ENCODE measurements at regions not wholly inside any gene's neighbourhood (a gene's known extent, or its start where the extent isn't known, plus 50 kb on each side); places are given as distances from the start of the nearest gene placed in this dataset.

DNA sequence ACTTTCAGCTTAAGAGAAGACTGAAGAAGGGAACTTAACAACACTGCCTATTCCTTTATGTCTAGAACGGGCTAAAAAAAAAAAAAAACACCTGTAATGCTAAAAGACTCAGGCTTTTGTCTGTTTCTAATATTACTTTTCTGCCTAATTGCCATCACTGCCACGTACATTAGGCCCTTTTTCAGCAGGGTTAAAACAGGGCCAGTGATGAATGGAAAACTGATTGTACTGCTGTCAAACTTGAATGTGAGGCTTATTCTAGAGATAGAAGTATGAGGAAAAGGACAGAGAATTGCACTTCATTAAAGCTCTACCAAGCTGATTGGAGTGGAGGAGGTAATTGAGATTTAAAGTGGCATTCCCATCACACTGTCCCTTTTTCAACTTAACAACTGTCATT, 535.8 kb downstream of the PRKD1 start:
- ChIA-PET CTCF (ENCODE audit: low intra/inter-chr PET ratio) (no interaction called here), POLR2A (no interaction called here)
- Histone ChIP-seq H3K4me3 (no peak overlapping the region), H3K27me3 (ENCODE audit: control insufficient read depth in 2 of 2, insufficient read depth in 2 of 2, low read length in 2 of 2) (no peaks in the 10 kb centered on the region), H3K9me1 (ENCODE audit: control insufficient read depth, insufficient read depth, low read length) (no peaks in the 10 kb centered on the region), H3K4me1 (replicated peaks in 1 of 2; ENCODE audit: control insufficient read depth in 2 of 2, insufficient read depth in 2 of 2, low read length in 2 of 2) (no peaks in the 10 kb centered on the region), H3K4me2 (ENCODE audit: insufficient read depth, low read length) (no peak overlapping the region), H3K9ac (ENCODE audit: insufficient read depth in 1 of 2, low read depth in 2 of 2, low read length in 2 of 2) (no peak overlapping the region), H2AFZ (ENCODE audit: low read depth, low read length) (no peak overlapping the region), H4K20me1 (replicated peaks; ENCODE audit: control insufficient read depth, insufficient read depth, low read length) (no peaks in the 10 kb centered on the region), H3K79me2 (ENCODE audit: control insufficient read depth, insufficient read depth, low read length) (no peaks in the 10 kb centered on the region), H3K36me3 (ENCODE audit: control insufficient read depth, insufficient read depth, low read length) (no peaks in the 10 kb centered on the region), H3K9me3 (replicated peaks; ENCODE audit: control insufficient read depth, insufficient read depth, low read depth, low read length) (no peaks in the 10 kb centered on the region; the same call in 1 of the 2 replicates), H3K27ac (ENCODE audit: extremely low read depth, low read depth, low read length) (no peak overlapping the region)
- intact Hi-C loops (cut with micrococcal nuclease), result no loop called here
- no peak for FAIRE-seq
- no peak for ATAC-seq
- WGBS (ENCODE audit: insufficient coverage, low coverage, missing lambda C conversion rate), result 0% methylated on average over 1 of the region's 2 CpGs
- in situ Hi-C loops (cut with MboI), result no loop called here
- no TSS peak for BruUV-seq (replicated peaks)
- no peak for DNase-seq (ENCODE audit: extremely low read depth in 1 of 4, low spot score in 3 of 4)
- TF ChIP-seq ARID2 (IDR thresholded peaks at IDR 0.05) (no peak), TCFL5 (CRISPR knock-in tag; conservative IDR thresholded peaks at IDR 0.05) (no peak), CBX8 (IDR thresholded peaks at IDR 0.05; ENCODE audit: borderline replicate concordance, extremely low read depth, low read depth, low read length, poor library complexity, severe bottlenecking) (no peak), PPARD (CRISPR knock-in tag; IDR thresholded peaks at IDR 0.05) (no peak), FOXJ3 (CRISPR knock-in tag; IDR thresholded peaks at IDR 0.05) (no peak), KAT7 (CRISPR knock-in tag; IDR thresholded peaks at IDR 0.05; ENCODE audit: borderline replicate concordance) (no peak), CHD2 (IDR thresholded peaks at IDR 0.05; ENCODE audit: low read depth, low read length) (no peak), ARHGAP35 (IDR thresholded peaks at IDR 0.05; ENCODE audit: partially characterized antibody) (no peak), NR2C2 (CRISPR knock-in tag; IDR thresholded peaks at IDR 0.05) (no peak), NR2C2 (tag; IDR thresholded peaks at IDR 0.05) (no peak), KLF10 (CRISPR knock-in tag; IDR thresholded peaks at IDR 0.05) (no peak), FIP1L1 (IDR thresholded peaks at IDR 0.05; ENCODE audit: low read depth, low read length, poor library complexity, severe bottlenecking) (no peak), ELF1 (tag; IDR thresholded peaks at IDR 0.05) (no peak), NFRKB (IDR thresholded peaks at IDR 0.05; ENCODE audit: low read depth) (no peak), GTF2E2 (tag; IDR thresholded peaks at IDR 0.05) (no peak)
- TF ChIP-seq, protein P1, sequence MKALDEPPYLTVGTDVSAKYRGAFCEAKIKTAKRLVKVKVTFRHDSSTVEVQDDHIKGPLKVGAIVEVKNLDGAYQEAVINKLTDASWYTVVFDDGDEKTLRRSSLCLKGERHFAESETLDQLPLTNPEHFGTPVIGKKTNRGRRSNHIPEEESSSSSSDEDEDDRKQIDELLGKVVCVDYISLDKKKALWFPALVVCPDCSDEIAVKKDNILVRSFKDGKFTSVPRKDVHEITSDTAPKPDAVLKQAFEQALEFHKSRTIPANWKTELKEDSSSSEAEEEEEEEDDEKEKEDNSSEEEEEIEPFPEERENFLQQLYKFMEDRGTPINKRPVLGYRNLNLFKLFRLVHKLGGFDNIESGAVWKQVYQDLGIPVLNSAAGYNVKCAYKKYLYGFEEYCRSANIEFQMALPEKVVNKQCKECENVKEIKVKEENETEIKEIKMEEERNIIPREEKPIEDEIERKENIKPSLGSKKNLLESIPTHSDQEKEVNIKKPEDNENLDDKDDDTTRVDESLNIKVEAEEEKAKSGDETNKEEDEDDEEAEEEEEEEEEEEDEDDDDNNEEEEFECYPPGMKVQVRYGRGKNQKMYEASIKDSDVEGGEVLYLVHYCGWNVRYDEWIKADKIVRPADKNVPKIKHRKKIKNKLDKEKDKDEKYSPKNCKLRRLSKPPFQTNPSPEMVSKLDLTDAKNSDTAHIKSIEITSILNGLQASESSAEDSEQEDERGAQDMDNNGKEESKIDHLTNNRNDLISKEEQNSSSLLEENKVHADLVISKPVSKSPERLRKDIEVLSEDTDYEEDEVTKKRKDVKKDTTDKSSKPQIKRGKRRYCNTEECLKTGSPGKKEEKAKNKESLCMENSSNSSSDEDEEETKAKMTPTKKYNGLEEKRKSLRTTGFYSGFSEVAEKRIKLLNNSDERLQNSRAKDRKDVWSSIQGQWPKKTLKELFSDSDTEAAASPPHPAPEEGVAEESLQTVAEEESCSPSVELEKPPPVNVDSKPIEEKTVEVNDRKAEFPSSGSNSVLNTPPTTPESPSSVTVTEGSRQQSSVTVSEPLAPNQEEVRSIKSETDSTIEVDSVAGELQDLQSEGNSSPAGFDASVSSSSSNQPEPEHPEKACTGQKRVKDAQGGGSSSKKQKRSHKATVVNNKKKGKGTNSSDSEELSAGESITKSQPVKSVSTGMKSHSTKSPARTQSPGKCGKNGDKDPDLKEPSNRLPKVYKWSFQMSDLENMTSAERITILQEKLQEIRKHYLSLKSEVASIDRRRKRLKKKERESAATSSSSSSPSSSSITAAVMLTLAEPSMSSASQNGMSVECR (CRISPR knock-in tag; IDR thresholded peaks at IDR 0.05), result no peak
- TF ChIP-seq, protein P2, sequence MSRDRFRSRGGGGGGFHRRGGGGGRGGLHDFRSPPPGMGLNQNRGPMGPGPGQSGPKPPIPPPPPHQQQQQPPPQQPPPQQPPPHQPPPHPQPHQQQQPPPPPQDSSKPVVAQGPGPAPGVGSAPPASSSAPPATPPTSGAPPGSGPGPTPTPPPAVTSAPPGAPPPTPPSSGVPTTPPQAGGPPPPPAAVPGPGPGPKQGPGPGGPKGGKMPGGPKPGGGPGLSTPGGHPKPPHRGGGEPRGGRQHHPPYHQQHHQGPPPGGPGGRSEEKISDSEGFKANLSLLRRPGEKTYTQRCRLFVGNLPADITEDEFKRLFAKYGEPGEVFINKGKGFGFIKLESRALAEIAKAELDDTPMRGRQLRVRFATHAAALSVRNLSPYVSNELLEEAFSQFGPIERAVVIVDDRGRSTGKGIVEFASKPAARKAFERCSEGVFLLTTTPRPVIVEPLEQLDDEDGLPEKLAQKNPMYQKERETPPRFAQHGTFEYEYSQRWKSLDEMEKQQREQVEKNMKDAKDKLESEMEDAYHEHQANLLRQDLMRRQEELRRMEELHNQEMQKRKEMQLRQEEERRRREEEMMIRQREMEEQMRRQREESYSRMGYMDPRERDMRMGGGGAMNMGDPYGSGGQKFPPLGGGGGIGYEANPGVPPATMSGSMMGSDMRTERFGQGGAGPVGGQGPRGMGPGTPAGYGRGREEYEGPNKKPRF (IDR thresholded peaks at IDR 0.05; ENCODE audit: low read depth, low read length), result no peak
- TF ChIP-seq, protein P3, sequence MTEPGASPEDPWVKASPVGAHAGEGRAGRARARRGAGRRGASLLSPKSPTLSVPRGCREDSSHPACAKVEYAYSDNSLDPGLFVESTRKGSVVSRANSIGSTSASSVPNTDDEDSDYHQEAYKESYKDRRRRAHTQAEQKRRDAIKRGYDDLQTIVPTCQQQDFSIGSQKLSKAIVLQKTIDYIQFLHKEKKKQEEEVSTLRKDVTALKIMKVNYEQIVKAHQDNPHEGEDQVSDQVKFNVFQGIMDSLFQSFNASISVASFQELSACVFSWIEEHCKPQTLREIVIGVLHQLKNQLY (CRISPR knock-in tag; conservative IDR thresholded peaks at IDR 0.05), result no peak
